Upper lobe of left lung (tissue), 4 donors: ENCODE measurements at regions not wholly inside any gene's neighbourhood (a gene's known extent, or its start where the extent isn't known, plus 50 kb on each side); places are given as distances from the start of the nearest gene placed in this dataset.

ENCODE experiments used
- EP300 ChIP-seq, 4 donors: sonication (generic); formaldehyde crosslinking; IDR thresholded peaks; one replicate each; pipeline ENCODE4 v1.5.1; 2017; ENCODE audit warnings: antibody characterized with exemption in 4 of 4, control low read depth in 2 of 4
- POLR2A ChIP-seq, 4 donors: fragments of 450-650 bp; IDR thresholded peaks; one replicate each; pipeline ENCODE4 v1.5.1; 2016 to 2017; ENCODE audit warnings: antibody characterized with exemption in 4 of 4, mild to moderate bottlenecking in 2 of 4
- POLR2AphosphoS5 ChIP-seq, 2 donors: sonication (generic); formaldehyde crosslinking; IDR thresholded peaks; one replicate each; pipeline ENCODE4 v1.5.1; 2017; ENCODE audit warnings: antibody characterized with exemption in 2 of 2
- TF ChIP-seq, protein P1 (sequence below), 6 experiments: fragments of 450-650 bp in 4 of 6; fragments of 200-600 bp in 2 of 6; sonication (generic) in 2 of 6; IDR thresholded peaks; one replicate each; pipeline ENCODE4 v1.5.1; 2016 to 2019; ENCODE audit warnings: antibody characterized with exemption in 6 of 6

DNA sequence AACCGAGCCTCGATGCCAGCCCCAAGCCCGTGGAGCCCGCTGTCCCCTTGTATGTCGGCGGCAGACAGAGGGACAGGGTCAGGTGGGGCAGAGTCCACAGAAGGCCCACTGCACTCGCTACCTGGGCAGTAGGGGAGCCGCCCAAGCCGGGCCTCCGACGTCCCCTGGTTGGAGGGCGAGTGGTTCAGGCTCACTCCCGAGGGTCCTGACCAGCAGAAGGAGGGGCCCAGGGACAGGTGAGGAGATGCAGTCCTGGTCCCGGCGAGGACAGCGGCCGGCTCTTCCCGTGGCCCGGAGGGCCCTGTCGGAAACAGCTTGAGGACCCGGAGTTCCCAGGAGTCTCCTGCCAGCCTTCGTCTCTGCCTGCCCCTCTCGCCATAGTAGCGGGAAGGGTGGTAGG is 216.7 kb upstream of the SFSWAP start:
- TF ChIP-seq, protein P1, sequence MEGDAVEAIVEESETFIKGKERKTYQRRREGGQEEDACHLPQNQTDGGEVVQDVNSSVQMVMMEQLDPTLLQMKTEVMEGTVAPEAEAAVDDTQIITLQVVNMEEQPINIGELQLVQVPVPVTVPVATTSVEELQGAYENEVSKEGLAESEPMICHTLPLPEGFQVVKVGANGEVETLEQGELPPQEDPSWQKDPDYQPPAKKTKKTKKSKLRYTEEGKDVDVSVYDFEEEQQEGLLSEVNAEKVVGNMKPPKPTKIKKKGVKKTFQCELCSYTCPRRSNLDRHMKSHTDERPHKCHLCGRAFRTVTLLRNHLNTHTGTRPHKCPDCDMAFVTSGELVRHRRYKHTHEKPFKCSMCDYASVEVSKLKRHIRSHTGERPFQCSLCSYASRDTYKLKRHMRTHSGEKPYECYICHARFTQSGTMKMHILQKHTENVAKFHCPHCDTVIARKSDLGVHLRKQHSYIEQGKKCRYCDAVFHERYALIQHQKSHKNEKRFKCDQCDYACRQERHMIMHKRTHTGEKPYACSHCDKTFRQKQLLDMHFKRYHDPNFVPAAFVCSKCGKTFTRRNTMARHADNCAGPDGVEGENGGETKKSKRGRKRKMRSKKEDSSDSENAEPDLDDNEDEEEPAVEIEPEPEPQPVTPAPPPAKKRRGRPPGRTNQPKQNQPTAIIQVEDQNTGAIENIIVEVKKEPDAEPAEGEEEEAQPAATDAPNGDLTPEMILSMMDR (IDR thresholded peaks at IDR 0.05) = no peak
- TF ChIP-seq POLR2A (IDR thresholded peaks at IDR 0.05) = no peak
- no peak for TF ChIP-seq POLR2AphosphoS5 (IDR thresholded peaks at IDR 0.05)
- TF ChIP-seq EP300 (IDR thresholded peaks at IDR 0.05) = no peak
